Gastroesophageal sphincter (tissue), 3 donors: ENCODE measurements at regions not wholly inside any gene's neighbourhood (a gene's known extent, or its start where the extent isn't known, plus 50 kb on each side); places are given as distances from the start of the nearest gene placed in this dataset.

Experiments used
- CTCF ChIP-seq, 4 experiments: fragments of 200-600 bp in 2 of 4; fragments of 450-650 bp in 2 of 4; sonication (generic) in 1 of 4; IDR thresholded peaks; one replicate each; pipeline ENCODE4 v1.5.1; 2017 to 2019; ENCODE audit warnings: antibody characterized with exemption in 4 of 4, mild to moderate bottlenecking in 2 of 4, moderate library complexity in 2 of 4
- POLR2A ChIP-seq, 2 donors: fragments of 450-650 bp; IDR thresholded peaks; one replicate each; pipeline ENCODE4 v1.6.1; 2017; ENCODE audit warnings: antibody characterized with exemption in 2 of 2, mild to moderate bottlenecking in 2 of 2, moderate library complexity in 1 of 2
- POLR2AphosphoS5 ChIP-seq: sonication (generic); formaldehyde crosslinking; IDR thresholded peaks from one replicate; pipeline ENCODE4 v1.6.1; 2017; ENCODE audit warnings: antibody characterized with exemption

- TF ChIP-seq CTCF (IDR thresholded peaks at IDR 0.05) (no peak), POLR2A (IDR thresholded peaks at IDR 0.05) (no peak), POLR2AphosphoS5 (no peak)
These were observed 817.6 kb downstream of the KCNT2 start for GRCh38 chr1:195790514-195791168.
